GM21390 (cell line): ENCODE measurements at regions not wholly inside any gene's neighbourhood (a gene's known extent, or its start where the extent isn't known, plus 50 kb on each side); places are given as distances from the start of the nearest gene placed in this dataset.

ENCODE experiments used
- ATAC-seq: cut with Tn5 transposase; IDR thresholded peaks from one replicate; pipeline ENCODE4 v1.9.1; 2021; ENCODE audit not compliant: unreplicated experiment

DNA sequence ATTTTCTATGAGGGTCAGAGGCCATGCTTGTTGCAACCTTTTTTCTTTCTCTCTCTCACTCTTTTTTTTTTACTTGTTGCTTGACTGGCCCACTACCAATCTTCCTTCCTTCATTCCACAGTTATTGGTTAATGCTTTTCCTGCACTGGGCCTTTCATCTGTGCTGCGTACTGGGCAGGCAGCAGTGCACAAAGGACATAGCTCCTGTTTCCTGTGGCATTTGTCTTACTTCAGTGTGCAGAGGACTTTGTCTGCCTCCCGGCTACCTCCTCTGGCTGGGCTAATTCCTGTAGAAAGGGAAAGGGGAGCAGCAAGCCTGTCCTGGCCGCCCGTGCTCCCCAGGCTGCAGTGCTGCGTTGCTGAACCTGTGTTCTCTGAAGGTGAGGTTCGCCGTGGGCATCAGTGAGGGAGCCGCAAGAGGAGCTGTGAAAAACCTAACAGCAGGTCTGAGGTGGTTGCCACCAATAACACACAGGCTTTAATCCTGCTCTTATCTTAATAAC, 93.7 kb upstream of the RGMA start:
- ATAC-seq, result no peak

GRCh38 chr15:93180656-93181055, 91.6 kb upstream of the RGMA start:
- no peak for ATAC-seq

DNA sequence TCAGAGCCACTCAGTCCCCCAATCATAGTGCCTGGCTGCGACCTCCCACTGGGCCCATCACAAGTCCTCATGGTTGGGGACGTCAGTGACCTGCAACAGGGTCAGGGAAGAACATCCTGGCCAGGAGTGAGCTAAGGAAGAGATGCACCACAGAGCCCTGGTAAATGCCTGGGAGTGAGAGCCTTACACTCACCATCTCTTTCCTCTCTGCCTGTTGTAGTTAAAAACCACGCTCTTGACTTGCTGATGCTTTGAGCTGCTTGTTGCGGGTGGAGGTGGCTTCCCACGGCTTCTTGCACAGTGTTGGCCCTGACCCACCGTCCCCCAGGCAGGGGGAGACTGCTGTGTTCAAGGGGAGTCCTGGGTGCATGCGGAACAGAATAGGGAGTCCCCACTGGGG, 91.1 kb upstream of the RGMA start:
- no peak for ATAC-seq

DNA sequence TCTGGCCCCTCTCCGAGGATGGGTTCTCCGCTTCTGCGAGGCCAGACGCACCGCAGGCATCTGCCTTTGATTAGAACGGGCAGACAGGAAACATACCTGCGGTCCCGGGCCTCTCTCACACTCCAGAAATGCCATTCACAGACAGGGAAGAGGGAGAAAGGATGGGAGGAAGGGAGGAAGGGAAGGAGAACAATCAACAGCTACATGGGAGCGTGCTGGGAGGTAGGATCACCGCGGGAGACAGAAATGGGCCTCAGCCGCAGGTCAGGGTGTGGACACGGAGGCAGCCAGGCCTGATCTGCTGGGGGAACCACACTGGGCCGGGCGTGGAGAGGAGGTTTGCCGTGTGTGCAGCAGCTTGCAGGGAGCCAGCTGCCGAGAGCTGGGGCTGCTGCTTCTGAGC, 90.7 kb upstream of the RGMA start:
- no peak for ATAC-seq

GRCh38 chr15:93179072-93179471, 90.1 kb upstream of the RGMA start:
- no peak for ATAC-seq

DNA sequence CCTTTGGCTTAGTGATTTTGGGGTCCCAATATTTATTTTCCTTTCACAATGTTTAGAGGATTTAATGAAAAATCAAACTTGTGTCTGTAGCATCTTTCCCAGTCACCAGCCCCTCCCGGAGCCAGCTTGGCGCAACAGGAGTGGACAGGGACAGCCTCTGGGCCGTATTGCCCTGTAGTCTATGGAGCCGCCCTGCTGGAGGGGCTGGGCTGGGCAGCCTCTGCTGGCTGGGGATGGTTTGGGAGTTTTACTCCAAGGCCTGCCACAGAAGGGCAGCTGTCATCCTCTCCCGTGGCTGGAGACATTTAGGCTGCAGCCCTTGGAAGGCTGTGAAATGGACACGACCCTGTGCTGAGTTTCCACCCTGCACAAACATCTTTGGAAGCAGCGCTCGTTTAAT, 89.4 kb upstream of the RGMA start:
- ATAC-seq, result no peak

- ATAC-seq, result no peak
Measured at GRCh38 chr15:93176065-93176464, 87.1 kb upstream of the RGMA start.

DNA sequence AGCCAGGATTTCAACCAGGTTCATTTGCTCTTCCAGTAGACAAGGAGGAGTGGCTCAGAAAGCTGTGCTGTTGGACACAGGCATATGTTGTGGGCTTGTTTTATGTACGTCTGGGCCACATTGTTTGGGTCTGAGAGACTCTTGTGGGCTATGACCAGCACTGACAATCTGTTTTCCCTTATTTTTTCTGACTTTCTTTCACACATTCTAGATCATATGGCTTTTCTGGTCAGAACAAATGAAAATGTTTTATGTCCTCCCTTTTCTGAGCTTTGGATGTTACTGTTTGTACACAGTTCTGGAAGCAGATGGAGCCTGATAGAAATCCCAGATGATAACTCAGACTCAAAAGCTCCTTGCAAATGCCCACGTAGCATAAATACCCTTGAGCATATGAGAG, 85.8 kb upstream of the RGMA start:
- ATAC-seq, result no peak

GRCh38 chr15:93173369-93173768, 84.4 kb upstream of the RGMA start:
- no peak for ATAC-seq

DNA sequence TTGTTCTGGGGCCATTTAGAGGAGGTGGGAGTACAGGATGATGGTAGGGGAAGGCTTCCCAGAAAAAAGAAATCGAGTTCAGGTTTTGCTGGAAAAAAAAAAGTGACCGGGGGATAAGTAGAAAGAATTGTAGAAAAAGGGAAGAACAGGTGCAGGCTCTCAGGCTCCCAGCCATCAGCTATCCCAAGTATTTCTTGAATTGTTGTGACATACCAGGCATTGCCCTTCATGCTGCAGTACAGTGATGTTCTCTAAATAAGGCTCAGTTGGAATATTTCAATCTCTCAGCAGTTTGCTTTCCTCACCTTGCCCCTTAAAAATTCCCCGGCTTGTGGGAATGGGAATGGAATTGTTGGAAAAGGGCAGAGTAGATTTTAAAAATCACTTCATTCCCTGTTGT, 82.5 kb upstream of the RGMA start:
- ATAC-seq, result no peak

DNA sequence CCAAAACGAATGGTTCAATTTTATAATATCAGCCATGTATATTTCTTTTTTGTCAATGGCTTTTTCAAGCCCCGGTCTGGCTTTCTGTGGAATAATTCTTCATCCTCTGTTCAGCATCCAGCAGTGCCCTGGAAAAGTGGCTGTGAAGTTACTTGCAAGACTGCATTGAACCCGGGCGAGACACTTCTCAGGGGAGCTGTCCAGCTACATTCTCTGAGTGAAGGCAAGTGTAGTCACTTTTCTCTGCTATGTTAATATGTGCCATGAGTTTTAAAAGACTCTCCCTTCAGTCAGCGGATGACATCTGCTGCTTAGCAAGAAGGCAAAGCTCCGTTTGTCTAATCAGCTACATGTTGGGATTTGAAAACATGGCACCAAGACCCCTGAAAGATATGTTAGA, 81.3 kb upstream of the RGMA start:
- ATAC-seq, result no peak

DNA sequence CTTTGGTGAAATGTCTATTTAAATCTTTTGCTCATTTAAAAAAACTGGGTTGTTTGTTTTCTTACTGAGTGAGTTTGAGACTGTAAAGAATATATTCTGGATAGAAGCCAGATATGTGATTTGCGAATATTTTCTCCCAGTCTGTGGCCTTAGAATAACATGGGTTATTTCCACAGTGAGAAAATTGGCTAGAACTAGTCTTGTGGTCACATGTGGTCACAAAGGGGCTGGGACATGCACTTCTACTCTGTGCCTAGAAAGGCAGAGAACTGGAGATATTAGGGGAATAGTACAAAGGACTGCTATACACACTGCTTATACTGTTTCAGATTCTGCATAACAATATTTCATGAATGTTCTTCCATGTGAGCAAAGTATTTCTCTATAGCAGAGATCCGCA, 79.9 kb upstream of the RGMA start:
- ATAC-seq, result no peak

DNA sequence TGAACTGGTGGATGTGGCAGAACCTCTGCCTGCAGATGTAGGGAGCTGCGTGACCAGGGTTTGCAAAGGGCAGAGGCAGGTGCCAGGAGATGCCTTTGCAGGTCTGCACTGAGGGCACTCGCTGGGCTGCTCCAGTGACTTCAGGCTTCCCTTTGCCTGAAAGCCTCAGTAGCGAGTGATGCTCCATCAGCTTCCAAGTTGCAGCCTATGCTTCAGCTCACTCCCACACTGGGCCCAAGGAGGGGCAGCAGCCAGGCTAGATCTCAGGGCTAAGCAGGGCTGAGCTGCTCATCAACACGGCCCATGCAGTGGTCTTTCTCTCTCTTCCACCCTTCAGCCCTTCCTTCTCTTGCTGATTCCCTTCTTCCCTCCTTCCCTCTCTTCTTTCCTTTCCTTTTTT, 78.3 kb upstream of the RGMA start:
- no peak for ATAC-seq

GRCh38 chr15:93166675-93167074, 77.7 kb upstream of the RGMA start:
- no peak for ATAC-seq

- no peak for ATAC-seq
Measured at GRCh38 chr15:93165734-93166470, 76.9 kb upstream of the RGMA start.

- ATAC-seq, result no peak
Measured at GRCh38 chr15:93164409-93164808, 75.4 kb upstream of the RGMA start.

GRCh38 chr15:93162560-93162959, 73.5 kb upstream of the RGMA start:
- no peak for ATAC-seq

DNA sequence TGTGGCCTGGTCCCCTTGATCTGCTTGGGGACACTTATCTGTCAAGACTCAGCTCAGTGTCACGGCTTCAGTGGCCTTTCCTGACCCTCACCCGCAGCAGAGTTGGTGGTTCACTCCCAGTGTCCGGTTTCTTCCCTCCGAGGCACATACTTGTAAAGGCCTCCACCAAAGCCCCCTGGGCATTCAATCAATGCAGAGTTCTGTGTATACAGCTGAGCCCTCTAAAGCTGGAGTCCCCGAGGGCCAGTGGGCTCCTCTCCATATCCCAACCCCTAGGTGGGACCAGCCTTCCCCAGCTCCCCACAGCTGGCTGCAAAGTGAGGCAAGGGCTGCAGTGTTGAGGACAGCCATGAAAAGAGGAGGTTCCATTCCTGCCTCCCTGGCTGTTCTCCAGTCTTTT, 70.9 kb upstream of the RGMA start:
- no peak for ATAC-seq

DNA sequence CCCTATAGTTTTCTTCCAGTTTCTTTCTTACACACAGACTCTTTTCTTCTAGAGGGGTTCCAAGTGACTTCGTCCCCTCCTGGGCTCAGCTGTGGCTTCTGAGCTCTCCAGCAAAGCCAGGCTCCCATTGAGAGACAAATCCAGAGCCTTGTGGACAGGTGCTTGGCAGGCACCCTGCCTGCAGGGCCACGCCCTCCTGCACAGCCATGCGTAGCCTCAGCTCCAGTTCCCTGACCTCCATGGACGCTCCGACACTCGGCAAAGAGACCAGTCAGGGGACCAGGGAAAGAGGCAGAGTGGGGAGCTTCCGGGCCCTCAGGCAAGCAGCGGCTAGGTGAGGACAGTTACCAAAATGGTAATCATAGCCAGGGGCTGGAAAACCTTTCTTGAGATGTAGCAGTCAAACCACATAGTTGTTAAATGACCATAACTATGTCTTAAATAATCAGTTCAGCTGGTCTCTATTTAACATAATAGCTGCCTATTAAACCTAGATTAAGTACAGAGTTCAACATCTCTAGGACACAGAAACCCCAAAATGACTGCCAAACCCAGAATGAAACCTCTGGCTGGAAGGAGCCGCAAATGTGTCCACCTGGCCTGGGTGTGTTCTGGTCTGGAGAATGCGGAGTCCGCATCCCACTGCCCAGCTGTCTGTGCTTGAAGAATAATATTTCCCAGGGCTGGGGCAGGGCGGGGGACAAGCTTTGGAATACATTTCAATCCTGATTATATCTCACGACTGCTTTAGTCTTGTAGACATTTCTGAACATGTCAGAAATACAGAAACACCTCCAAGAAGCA, 69.3 kb upstream of the RGMA start:
- no peak for ATAC-seq

- ATAC-seq, result no peak
Measured at GRCh38 chr15:93154666-93155065, 65.7 kb upstream of the RGMA start.

DNA sequence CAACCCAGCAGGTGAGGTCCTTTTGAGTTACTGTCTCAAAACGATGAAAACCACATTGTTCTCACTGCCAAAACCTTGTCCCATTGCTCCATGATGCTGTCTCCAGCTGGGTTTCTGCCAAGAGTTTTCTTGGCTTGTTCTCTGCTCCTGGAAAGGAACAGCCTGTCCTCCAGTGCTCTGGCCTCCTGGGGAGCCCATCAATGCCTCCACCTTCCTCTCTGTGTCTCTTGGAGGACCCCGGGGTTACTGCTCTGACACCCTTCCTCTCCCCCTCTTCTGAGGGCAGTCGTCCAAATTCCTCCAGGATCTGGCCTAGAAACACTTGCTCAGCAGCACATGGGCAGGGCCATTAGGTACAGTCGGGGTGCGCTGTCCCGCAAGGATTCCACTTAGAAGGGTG, 63.9 kb upstream of the RGMA start:
- ATAC-seq, result no peak

GRCh38 chr15:93152360-93152759, 63.3 kb upstream of the RGMA start:
- ATAC-seq, result no peak
